ENCODE measurements at regions not wholly inside any gene's neighbourhood (a gene's known extent, or its start where the extent isn't known, plus 50 kb on each side); places are given as distances from the start of the nearest gene placed in this dataset.

GRCh38 chr3:89002191-89002590, 105.2 kb upstream of the EPHA3 start:
- no peak for TF ChIP-seq CTCF (conservative IDR thresholded peaks at IDR 0.05 in 1 of 2, IDR thresholded peaks at IDR 0.05 in 1 of 2; ENCODE audit: extremely low read depth in 1 of 2, insufficient read depth in 1 of 2, low read depth in 1 of 2, low read length in 2 of 2)
- TF ChIP-seq EZH2 (IDR thresholded peaks at IDR 0.05; ENCODE audit: borderline replicate concordance, low read length): no peak

All from mammary epithelial cell (primary cell).